ENCODE measurements at regions not wholly inside any gene's neighbourhood (a gene's known extent, or its start where the extent isn't known, plus 50 kb on each side); places are given as distances from the start of the nearest gene placed in this dataset.

DNA sequence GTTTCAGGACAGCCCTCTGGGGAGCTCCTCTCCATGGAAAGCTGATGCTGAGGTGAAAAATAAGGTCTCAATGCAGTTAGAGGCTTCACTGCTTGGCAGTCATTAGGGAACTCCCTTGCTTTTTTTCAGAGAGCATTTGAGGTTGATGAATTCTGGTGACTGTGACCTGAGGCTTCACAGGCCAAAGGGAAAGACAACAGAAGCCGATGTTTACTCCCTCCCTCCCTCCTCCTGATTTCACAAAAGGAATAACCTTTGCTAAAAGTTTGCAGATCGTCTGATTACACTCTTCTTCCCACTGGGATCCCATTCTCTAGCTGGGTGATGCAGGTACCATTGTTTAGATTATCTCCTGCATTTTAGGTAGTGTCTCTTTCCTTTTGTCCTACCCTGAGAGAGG lies 329.4 kb downstream of the KIF4B start:
- TF ChIP-seq, protein P1, sequence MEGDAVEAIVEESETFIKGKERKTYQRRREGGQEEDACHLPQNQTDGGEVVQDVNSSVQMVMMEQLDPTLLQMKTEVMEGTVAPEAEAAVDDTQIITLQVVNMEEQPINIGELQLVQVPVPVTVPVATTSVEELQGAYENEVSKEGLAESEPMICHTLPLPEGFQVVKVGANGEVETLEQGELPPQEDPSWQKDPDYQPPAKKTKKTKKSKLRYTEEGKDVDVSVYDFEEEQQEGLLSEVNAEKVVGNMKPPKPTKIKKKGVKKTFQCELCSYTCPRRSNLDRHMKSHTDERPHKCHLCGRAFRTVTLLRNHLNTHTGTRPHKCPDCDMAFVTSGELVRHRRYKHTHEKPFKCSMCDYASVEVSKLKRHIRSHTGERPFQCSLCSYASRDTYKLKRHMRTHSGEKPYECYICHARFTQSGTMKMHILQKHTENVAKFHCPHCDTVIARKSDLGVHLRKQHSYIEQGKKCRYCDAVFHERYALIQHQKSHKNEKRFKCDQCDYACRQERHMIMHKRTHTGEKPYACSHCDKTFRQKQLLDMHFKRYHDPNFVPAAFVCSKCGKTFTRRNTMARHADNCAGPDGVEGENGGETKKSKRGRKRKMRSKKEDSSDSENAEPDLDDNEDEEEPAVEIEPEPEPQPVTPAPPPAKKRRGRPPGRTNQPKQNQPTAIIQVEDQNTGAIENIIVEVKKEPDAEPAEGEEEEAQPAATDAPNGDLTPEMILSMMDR (IDR thresholded peaks at IDR 0.05; ENCODE audit: insufficient read depth, low read length, poor library complexity, severe bottlenecking) = no peak
- TF ChIP-seq EZH2phosphoT487 (conservative IDR thresholded peaks at IDR 0.05; ENCODE audit: low read length) = no peak
